Activated CD8-positive, alpha-beta memory T cell treated with anti-CD3 and anti-CD28 coated beads, Interleukin-2, amount 50 U/mL, for 48 hours (primary cell): ENCODE measurements at regions not wholly inside any gene's neighbourhood (a gene's known extent, or its start where the extent isn't known, plus 50 kb on each side); places are given as distances from the start of the nearest gene placed in this dataset.

Experiments
- DNase-seq: peaks from one replicate; pipeline ENCODE4 v3.0.0-alpha.2; 2020

DNA sequence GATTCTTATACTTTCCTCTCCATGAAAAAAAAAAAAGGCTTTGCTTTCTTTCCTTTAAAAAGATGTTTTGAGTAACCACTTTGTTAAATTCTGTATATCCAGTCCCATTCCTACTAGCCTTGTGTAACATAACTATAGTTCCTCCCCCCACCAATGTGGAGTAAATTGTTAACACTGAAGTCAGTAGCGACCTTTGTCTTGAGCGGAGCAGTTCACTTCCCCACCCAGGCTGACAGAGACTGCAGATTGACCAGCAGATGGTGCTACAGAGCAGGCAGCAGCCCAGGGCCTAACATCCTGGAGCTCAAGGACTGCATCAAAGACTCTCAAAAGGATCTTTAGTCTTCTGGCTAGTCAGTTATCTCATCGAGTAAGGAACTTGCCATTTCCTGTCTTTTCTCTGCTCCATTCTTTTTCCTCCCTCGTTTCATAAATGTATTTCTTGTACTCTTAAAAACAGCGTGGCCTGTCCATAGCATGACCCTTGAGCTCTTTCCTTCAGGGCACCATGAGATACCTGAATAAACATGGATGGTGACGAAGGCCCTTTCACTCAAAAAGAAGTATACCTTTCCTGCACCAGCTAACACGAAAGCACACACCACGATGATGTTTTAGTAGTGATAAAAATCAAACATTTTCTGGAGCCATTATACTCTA lies 503.5 kb upstream of the PKN2 start:
- peak; percentile 69 for DNase-seq

DNA sequence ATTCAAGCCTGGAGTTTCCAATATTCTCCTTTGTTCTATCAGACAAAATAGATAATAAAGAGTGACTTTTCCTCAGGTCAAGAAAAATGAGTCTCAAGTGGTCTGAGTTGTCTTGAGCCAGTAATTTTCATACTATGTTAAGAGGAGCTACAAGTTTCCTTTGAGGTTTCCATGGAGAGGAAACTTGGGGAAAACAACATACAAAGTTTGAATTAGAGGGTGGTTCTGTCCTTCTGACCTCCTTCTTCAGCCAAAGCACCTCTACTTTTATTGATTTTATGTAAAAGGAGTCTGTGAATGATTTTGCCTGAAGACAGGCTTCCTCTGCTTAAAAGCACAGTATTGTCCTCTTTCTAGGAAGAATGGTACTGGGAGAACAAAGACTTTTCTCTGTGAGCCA lies 497.2 kb upstream of the PKN2 start:
- no peak for DNase-seq

DNA sequence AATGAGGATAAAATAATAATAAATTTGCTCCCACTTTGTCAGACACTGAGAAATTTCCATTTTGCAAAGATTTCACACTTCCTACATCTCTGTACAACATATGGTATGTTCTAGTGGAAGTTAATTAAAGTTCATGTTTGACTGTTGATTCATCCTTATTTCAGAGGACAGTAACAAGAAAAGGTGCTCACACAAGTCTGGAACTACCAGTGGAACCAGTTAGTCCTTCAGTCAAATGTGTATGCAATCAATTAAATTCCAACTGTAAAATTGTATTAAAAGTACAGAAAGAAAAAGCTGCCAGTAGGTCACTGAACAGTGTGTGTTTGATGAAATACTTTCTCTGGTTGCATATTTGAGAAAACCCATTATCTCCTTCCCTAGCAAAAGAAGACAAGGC lies 496.0 kb upstream of the PKN2 start:
- no peak for DNase-seq

- no peak for DNase-seq
Observed at GRCh38 chr1:88189525-88189924, 494.5 kb upstream of the PKN2 start.

DNA sequence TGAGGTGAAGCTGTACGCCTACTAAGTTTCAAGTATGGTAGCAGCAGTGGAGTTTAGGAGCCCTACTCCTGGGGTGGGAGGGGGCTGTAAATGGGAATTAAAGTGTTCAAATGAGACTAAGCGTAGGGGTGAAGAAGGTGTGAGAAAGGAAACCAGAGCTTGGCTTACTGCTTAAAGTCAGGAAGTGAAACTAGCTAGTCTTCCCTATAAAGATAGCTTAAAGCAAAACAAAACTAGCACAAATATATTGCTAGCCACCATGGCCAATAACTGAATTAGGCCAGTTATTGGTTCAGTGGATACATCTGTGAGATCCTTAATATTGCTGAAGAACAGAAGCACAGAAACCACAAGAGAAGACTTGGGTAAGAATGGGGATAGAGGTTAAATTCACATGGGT lies 492.2 kb upstream of the PKN2 start:
- DNase-seq: no peak

- no peak for DNase-seq
Observed at GRCh38 chr1:88194542-88194941, 489.5 kb upstream of the PKN2 start.

DNA sequence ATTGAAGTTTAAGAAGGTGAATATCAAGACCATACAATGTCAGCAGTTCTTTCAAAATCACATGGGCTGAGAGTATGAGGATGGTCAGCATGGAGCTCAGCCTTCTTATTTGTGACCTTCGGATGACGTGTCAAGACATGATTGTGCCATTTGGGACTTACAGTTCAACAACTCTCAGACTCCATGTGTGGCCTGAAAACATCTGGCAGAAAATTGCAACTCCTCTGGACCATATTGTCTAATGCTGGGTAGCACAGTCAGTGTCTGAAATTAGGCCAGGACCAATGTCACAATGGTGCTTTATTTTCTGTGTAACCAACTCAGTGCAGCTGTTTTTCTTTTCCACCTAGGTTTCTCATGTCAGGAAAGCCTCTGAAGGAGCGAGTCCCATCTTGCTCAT lies 483.5 kb upstream of the PKN2 start:
- DNase-seq: no peak

DNA sequence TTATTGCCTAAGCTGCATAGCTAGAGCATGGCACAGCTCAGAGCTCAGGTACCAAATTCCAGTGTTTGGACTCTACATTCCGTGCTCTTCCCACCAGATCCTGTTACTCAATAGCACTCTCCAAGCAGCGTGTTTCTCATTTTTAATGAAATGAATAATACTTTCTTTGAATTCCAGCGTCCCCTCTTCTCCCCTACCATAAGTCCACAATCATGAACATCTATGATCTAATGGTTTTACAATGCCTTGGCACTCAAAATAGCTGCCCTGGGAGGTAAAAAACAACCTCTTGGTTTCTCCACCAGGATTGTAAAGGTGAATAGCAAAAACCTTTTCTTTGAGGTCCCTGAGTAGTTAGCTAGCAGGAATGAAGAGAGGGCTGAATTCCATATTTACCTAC lies 480.0 kb upstream of the PKN2 start:
- no peak for DNase-seq

GRCh38 chr1:88204612-88205167 lies 479.4 kb upstream of the PKN2 start:
- no peak for DNase-seq

DNA sequence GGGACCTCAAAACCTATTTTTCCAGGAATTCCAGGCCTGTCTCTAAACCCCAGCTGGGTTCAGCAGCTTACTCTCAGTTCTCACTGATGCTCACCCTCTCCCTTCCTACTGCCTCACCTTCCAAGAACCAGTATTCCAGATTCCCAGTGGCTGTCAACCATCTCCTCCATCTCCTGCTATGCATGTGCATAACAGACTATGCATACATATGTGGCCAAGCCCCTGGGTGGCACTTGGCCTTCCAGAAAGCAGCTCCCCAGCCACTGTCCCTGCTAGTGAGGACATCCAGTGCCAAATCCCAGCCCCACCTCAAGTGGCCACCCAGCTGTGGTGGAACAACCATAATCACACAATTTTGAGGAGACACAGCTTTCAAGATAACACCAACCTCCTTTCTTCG lies 475.7 kb upstream of the PKN2 start:
- no peak for DNase-seq

DNA sequence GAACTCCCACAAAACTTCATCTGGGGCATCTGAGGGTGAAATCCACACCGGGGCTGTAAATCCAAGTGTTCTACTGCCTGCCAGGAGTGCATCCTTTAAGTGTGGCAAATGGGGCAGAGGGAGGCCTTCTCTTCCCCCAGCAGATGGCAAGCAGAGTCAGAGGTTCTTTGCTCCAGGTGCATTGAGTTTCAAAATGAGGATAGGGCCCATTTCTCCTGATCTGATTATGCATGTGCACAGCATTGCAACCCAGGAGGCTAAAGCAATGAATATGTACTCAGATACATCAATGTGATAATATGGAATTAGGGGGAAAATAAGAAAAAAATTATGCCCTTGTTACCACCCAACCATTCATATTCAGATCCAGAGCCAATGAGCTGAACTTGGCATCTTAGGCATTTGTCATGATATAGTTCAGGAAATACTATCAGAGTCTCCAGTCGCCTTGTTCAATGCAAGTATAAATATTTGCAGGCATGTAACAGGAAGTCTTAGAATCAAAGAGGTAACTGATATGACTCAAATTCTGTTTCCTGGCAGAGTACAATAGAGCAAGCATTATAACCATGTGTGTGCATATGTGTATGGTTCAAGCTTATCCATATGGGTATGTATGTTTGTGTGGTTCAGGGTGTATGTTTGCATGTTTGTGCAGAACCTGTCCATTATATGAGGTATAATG lies 473.8 kb upstream of the PKN2 start:
- DNase-seq: no peak

- DNase-seq: no peak
Observed at GRCh38 chr1:88216441-88216840, 467.6 kb upstream of the PKN2 start.

DNA sequence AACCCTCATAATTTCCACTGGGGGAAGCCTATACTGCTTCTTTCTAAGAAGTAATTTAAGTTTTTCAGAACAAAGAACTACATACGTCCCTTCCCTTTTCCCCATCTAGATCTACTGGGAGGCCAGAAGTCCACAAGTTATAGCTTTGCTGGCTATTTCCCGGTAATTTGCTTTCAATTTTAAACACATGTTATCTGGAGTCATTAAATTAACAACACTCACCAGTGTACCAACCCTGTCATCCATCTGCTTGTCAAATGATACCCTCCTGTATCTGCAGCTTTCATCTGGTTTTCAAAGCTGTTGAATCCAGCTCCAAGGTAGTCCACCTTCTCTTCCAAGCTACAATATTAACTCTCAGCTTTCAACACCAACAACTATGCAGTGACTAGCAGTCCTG lies 466.7 kb upstream of the PKN2 start:
- DNase-seq: no peak

DNA sequence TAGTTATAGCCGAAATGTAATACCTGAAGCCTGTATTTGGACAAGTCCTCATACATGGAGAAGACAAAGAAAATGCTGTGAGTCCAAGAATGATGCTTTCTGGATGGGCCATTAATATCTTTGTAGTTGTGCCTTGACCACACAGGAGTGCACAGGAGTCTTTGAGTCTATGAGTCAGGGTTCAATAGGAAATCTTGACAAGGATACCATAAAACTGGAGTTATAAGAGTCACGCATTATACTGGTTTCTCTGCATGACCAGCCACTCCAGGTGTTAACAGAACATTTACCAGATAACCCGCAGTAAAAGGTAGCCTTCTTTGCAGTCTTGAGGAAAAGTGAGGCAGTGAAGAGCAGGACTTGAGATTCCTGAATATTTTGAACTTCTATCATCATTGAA lies 464.6 kb upstream of the PKN2 start:
- DNase-seq: no peak

GRCh38 chr1:88221411-88221810 lies 462.7 kb upstream of the PKN2 start:
- DNase-seq: no peak

DNA sequence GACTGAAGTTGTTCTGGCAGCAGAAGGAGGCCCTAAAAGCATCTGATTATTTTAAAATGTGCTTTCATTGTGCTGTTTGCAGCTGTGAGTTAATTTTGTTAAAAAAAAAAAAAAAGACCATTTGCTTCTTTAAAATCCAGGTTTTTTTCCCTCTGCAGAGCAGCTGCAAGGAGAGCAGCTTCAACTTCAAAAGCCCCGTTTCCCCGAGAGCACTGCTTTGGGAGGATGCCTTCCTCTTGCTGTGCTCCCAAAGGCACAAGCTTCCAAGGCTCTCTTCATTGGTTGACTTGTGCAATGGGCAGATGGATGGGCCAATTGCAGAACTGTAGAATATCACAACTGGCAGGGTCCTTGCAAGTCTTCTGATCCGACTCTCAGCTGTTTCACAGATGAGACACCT lies 459.2 kb upstream of the PKN2 start:
- DNase-seq: no peak

GRCh38 chr1:88228114-88228513 lies 456.0 kb upstream of the PKN2 start:
- DNase-seq: no peak

GRCh38 chr1:88230126-88230525 lies 453.9 kb upstream of the PKN2 start:
- DNase-seq: no peak

- DNase-seq: no peak
Observed at GRCh38 chr1:88237058-88237457, 447.0 kb upstream of the PKN2 start.

DNA sequence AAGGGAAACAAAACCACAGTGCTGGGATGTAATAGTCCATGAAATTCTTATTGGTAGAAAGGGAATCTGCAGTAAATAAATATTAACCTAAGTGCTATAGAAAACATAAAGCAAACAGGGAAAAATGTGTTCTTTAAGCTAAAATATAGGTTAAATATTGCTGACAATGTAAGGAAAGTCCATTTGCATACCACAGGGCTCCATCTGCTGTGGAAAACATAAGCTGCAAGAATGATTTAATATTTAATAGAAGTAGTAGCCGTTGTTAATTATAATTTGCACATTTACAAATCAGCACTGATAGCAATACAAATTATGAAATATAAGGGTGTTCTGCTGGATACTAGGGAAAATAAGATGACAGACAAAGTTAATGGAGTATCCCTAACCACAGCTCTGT lies 444.9 kb upstream of the PKN2 start:
- no peak for DNase-seq

DNA sequence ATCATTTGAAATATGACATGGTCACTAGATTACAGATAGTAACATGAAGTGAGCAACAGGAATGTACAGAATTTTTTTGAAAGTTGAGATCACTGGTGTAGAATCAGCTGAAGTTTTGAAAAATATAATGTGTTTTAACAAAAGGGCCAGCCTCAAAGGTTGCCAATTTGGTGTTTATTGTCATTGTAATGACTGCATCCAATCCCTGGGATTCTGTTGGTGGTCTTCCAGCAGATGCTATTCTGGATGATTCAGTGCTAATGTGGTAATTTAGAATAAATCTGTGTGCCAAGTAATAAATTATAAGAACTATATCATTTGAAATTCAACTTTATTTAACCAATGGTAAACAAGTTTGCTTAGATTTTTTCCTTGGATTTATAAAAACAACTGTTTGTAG lies 436.4 kb upstream of the PKN2 start:
- DNase-seq: no peak

DNA sequence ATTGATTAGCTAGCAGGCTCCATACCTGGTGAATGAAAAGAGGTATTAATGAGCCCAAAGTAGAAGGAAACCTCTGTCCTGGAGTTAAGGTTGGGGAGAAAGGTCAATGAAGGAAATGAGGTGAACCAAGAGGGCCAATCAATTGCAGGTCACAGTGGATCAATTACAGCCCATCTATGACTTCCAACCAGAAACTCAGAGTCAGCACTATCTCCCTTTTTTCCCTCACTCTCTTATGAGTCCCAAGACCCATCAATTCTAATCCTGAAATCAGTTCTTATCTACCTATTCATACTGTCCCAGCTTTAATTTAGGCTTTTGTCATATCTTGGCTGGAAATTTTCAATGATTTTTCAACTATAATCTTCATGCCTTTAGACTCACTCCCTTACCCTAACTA lies 433.2 kb upstream of the PKN2 start:
- no peak for DNase-seq

DNA sequence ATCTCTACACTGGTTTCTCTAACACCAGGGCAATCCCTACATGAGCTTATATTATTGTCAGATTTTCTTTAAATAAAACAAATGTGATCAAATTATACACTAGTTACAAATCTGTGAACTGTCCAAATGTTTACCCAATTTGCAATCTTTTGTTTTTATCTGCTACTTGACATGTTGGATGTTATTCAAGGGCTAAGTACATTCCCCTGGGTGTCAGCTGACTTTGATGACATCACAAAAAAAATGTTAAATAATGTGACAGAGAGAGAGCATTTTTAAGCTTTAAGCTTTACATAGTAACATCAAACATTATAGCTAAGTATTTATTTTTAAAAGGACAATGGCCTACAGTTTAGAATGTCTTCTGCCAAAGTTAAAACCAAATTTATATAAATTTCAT lies 431.3 kb upstream of the PKN2 start:
- DNase-seq: no peak

GRCh38 chr1:88265606-88266005 lies 418.5 kb upstream of the PKN2 start:
- no peak for DNase-seq

DNA sequence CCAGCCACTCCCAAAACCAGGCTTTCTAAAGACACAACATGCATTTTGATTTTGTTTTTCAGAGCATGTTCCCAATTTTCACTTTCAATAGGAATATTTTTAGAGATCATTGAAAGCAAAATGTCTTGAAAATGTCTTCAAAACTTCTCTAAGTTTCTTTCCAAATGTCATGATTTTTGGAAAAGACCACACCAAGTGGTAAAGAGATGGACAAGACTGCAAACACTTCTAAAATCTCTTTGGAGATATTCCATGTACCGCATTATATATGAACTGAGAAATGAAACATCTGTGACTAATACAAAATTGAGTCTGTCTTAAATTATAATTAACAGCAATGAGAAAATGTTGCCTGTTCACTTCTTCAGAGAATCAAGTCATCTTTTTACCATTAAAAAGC lies 418.0 kb upstream of the PKN2 start:
- DNase-seq: no peak
